HG03378 (cell line): ENCODE measurements at regions not wholly inside any gene's neighbourhood (a gene's known extent, or its start where the extent isn't known, plus 50 kb on each side); places are given as distances from the start of the nearest gene placed in this dataset.
"Not testable (repeated sequence)": the region's sequence is repeated elsewhere in the genome, so short reads cannot be mapped to it uniquely, and the experiment has no call there.

ENCODE experiments used
- ATAC-seq: cut with Tn5 transposase; IDR thresholded peaks from one replicate; pipeline ENCODE4 v1.9.1; 2021; ENCODE audit warnings: mild to moderate bottlenecking, moderate library complexity; ENCODE audit not compliant: unreplicated experiment

DNA sequence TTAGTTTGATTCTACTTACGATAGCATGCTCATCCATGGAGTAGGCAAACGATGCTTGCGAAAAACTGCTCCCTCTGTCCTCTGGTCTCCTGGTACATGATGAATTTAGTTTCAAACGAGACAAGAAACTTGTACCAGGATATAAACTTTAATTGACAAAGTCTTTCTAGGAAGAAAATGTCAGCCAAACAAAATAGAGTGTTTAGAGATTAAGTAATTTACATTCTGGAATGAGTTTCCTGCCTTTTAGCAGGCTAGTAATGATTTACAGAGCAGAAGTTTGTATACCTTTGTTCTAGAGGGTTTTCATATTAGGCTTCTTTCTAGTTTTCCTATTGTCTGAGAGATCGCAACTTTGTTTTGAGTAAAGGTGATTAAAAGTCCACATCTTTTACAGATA, 206.9 kb downstream of the RPL10L start:
- no peak for ATAC-seq

DNA sequence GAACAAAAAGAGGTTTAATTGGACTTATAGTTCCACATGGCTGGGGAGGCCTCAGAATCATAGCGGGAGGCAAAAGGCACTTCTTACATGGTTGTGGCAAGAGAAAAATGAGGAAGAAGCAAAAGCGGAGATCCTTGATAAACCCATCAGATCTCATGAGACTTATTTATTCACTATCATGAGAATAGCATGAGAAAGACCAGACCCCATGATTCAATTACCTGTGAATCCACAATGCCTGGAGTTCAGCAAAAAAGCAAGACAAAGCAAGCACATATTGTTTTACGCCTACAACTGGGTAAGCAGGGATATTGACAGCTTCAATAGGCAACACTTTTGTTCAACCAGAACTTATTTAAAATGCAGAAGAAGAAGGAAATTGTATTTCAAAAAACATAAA, 218.2 kb downstream of the RPL10L start:
- ATAC-seq: no peak

DNA sequence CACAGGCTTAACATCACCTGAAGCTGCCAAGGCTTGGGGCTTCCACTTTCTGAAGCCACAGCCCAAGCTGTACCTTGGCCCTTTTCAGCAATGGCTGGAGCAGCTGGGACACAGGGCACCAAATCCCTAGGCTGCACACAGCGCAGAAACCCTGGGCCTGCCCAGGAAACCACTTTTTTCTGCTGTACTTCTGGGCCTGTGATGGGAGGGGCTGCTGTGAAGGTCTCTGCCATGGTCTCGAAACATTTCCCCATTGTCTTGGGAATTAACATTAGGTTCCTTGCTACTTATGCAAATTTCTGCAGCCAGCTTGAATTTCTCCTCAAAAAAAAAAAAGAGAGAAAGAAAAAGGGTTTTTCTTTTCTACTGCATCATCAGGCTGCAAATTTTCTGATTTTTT, 219.1 kb downstream of the RPL10L start:
- ATAC-seq: no peak

DNA sequence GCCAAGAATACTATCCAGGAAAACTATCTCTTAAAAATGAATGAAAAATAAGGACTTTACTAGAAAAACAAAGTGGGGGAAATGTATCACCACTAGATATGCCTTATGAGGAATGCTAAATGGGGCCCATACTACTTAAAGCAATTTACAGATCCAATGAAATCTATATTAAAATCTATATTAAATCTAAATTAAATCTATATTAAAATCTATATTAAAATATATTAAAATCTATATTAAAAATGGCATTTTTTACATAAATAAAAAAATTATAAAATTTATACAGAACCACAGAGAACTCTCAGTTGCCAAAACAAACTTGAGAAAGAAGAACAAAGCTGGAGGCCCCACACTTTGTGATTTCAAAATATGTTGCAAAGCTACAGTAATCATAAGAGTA, 234.5 kb downstream of the RPL10L start:
- no peak for ATAC-seq

DNA sequence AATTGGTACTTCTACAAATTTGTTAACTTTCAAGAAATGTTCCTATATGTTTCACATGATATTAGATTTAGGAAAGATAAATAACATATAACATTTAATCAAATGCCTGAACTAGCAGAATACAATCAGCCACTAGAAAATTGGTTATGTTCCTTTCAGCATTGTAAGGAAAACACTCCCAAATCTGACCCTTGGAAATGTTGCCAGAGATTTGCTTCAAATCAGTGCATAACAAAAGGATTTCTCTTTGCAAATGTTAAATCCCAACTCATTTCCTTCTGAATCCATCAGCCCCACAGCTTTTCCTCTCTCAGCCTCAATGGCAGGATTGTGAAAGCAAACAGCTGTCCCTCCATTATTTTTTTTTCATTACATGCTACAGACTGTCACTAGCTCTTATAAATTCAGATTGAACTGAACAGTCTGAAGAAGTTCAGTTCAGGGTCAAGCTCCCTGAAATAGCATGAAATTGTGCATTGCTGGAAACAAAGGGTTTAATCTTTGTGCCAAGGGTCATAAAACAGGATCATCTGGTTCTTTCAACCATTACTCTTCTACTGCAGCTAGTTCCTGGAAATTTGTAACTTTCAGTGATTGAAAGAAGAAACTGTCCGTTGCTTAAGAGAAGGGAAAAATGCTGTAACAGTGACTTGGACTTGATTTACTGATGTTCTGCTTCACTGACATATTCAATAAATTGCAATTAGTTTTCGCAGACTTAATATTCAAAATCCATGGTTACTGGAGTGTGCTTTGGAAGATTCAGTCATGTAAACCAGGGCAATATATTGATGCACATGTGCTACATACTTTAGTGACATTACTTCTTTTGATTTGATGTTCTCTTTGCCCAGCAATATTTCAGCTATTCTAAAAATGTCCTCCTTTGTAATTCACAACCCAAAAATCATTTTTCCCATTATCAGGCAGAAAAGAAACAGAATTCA, 246.4 kb downstream of the RPL10L start:
- no peak for ATAC-seq

DNA sequence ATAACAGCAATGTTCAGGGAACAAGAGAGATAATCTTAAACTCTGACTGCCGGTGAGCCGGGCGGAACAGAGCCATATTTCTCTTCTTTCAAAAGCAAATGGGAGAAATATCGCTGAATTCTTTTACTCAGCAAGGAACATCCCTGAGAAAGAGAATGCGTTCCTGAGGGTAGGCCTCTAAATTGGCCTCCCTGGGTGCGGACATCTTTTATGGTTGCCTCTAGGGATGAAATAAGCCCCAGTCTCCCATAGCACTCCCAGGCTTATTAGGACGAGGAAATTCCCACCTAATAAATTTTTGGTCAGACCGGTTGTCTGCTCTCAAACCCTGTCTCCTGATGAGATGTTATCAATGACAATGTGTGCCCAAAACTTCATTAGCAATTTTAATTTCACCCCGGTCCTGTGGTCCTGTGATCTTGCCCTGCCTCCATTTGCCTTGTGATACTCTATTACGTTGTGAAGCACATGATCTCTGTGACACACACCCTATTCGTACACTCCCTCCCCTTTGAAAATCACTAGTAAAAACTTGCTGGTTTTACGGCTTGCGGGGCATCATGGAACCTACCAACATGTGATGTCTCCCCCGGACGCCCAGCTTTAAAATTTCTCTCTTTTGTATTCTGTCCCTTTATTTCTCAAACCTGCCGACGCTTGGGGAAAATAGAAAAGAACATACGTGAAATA, 249.4 kb downstream of the RPL10L start:
- not testable (repeated sequence) for ATAC-seq

DNA sequence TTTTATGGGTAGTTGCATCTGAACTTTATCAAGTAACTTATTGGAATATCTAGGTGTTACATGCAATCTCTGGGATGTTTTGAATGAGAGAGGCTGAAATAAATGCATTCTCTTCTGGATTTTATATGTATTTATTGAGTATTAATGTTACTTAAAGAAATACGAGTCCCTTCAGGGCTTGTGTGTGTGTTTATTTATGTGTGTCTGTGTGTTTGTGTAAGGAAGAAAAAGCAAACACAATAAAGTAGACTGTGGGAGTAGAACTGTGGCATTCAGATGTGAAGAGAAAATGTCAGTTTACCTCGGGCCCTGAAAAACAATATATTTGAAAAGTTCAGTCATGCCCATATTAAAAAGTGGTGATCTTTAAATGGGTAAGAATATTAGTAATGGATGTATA, 250.5 kb downstream of the RPL10L start:
- ATAC-seq: no peak

DNA sequence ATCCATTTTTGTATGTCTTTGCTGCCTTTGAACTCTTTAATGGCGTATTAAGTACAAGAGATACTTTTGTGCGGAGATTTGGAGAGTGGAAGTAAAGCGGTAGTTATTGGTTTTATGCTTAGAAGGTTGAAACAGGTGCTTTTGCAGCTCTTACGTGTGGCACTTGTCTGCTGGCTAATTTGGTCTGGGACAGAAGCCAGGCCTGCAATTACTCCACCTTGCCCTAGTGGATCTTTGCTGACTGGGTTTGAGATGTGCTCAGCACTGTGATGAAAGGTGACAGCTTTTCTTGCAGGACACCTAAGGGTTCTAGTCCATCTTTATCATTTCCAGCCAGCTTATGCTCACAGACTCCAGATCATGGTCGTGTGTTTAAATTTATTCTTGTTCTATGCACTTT, 252.5 kb downstream of the RPL10L start:
- no peak for ATAC-seq

DNA sequence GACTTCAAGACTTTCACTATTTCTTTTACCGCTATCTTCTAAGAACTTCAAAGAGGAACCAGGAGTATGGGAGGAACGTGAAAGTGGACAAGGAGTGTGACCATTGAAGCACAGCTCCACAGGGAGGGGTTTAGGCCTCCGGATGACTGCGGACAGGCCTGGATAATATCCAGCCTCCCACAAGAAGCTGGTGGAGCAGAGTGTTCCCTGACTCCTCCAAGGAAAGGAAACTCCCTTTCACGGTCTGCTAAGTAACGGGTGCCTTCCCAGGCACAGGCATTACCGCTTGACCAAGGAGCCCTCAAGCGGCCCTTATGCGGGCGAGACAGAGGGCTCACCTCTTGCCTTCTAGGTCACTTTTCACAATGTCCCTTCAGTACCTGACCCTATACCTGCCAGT, 267.0 kb downstream of the RPL10L start:
- no peak for ATAC-seq

DNA sequence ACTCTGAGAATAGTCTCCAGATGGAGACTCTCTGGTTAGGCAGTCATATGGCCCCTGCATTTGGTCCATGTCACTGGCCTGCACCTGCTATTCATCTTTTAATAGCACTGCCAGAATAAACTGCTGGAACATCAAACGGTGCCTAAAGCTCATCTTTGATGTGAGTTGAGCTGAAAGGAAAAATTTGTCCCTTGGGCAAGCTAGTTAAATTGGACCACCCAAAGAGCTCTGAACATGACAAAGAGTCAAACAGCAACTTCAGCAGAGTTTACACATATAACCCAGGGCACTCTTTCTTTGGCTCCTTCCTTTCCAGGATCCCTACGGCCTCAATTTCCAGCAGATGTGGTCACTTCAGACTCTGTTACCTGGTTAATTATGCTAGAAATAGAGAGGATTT, 269.9 kb downstream of the RPL10L start:
- no peak for ATAC-seq

DNA sequence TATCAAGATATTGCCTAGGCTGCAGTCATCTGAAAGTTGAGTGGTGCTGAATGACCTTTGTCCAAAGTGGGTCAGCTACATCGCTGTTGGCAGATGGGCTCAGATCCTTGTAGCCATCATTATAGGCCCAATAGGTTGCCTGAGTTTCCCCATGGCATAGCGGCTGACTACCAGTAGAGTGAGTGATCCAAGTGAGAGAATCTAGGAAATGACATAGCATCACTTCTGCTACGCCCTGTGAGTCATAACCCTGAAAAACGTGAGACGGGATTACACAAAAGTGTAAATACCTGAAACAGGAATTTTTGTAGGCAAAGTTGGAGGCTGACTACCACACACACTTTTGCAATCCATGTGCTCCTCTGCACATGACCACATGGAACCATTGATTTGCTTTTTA, 273.3 kb downstream of the RPL10L start:
- no peak for ATAC-seq

DNA sequence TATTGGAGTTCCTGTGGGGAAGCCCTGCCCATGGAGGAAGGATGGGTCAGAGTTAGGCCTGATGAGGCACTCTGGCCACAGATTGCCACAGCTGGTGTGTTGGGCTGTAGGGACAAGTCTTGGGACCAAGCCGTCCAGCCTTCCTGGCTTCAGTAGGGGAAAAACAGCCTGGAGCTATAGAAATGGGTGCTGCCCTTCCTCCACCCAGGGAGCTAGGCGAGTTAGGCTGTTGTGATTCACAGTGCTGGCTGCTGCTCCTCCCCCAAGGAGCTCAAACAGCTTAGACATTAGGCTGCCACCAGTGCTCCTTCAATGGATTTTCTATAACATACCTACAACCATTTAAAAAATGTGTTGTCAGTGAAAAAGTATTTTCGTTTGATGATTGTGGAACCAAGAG, 274.3 kb downstream of the RPL10L start:
- ATAC-seq: no peak

DNA sequence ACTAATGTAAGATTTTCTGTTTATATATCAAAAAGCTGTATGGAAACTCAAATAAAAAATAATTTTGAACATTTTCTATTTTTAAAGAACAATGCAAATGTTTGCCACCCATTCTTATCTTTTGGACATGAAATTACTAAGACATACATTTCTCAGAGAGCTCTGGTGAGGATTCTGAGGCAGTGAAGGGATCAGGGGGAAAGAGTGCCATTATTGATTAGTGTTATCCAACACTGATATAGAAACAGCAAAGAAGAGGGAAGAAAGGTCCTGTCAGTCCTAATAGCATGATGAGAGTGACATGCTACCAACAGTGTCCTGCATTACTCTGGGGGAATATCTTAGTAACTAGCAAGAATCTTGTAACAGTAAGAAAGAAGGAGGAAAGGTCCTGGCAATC, 282.2 kb downstream of the RPL10L start:
- no peak for ATAC-seq

DNA sequence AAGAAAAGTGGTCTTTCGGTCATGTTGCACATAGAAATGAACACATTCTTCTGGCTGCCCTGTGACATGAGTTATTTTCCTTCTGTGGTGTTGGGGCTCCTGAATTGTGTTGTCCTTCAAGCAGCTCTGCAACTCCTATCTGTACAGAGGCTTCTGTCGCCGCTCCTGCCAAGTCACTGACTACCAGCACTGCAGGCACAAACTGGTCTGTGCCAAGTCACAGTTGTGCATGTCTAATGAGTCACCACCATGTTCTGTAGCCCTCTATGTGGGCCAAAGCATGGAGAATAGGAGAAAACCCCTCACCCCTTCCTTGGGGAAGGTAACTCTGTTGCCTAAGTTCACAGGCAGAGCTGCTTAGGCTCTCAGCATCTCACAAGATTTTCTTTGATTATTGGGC, 283.3 kb downstream of the RPL10L start:
- no peak for ATAC-seq

DNA sequence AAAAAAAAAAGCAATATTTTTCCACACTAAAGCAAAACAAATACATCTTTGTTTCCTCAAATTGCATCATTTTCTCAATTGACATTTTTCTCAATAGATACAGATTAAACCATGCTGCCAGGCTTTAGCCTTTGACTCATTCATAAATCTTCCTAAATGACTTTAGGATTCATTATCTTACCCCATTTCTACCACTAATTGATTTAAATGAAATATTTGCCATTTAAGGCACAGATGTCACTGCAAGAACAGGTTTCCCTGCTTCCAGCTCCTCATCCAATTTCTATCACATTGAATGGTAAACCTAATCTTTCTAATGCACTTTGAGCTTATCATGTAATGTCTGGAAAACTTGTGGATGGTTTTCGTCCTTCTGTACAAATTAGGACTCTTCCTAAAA, 298.7 kb downstream of the RPL10L start:
- no peak for ATAC-seq

DNA sequence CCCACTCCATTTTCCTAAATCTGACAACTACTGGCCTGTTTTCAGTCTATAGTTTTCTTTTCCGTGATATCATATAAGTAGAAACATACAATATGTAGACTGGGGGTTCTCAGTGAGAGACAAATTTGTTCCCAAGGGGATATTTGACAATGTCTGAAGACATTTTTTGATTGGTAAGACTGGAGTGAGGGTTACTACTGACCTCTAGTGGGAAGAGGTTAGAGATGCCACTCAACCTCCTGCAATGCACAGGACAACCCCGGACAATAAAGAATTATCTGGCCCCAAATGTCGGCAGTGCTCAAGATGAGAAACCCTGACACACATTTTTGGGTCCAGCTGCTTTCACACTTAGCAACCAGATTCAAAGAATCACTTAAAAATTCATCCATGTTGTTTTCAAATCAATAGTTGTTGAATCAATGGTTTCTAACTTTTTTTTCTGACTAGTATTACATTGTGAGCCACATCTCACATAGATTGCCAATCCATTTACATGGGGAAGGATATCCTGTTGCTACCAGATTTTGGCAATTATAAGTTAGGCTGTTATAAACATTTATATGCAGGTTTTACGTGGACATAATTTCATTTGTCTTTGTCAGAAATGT, 307.1 kb downstream of the RPL10L start:
- peak; percentile 81 for ATAC-seq

DNA sequence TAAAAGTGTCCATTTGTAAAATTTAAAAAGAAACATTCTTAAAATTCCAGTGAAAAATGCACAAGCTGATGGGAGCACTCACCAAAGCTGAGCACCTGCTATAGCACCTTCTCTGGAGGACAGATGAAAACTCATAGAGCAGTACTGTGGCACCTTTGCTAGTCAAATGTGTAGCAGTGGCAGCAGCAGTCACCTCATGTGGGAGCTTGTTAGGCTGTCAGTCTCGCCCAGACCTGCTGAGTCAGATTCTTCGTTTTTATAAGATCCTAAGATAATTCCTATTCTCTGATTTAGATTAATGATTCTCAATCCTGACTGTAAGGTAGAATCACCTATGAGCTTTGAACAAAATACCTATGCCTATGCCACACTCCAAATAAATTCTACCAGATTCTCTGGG, 325.8 kb downstream of the RPL10L start:
- ATAC-seq: no peak

DNA sequence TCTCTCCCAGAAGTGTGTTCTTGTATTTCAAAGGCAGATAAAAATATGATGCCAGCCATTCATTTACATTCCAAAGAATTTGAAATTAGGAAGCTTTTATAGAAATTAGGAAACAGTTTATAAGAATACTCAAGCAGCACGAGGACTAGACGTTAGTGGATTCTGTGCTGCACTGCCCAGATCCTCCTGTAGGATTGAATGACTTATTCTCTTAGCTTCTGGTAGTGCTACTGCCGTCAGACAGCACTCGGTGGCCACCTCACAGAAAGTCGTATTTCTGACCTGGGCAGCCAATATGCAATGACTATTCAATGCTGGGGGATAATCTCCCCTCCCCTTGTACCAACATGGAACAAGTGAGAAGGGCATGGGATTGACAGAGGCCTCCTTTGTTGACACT, 326.4 kb downstream of the RPL10L start:
- ATAC-seq: no peak

DNA sequence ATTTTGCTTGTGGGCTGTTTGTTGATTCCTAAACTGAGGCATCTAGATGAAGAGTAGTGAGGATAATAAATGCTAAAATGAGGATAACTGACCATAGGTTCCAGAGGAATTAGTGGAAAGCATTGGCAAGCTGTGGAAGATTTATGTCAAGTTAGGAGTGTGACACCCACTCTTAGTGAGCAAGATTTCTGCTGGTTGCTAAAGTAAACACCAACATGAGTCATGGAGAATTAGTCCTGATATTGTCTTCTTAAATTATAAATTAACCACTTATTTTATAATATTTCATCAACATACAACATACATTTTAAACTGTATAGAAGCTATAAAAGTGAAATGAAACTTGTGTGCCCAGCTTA, 328.2 kb downstream of the RPL10L start:
- ATAC-seq: no peak

DNA sequence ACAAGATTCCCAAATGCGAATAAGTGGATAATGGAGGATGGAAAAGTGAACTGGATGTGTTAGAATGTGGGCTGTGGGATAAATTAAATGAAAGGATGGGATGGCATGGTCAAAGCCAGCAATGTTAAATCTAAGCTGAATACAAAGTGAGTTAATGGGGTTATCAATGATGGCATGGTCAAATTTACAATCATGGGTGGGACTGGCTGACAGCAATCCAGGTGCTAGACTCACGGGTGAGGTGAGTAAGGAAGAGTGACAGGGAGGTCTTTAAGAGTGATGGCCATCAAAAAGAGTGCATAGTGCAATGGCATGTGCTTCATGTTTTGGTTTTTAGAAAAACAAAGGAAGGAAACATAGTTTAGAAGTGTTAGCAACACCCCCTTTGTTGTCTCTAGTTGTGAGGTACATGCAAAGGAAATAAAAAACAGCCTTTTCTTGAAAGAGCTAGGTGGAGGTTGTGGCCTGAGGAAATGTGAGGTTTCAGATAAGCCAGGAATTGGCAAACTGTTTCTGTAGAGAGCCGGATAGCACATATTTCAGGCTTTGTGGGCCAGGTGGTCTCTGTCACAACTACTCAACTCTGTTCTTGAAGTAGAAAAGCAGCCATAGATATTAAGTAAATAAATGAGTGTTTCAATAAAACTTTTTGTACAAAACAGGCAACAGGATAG, 328.7 kb downstream of the RPL10L start:
- ATAC-seq: no peak

DNA sequence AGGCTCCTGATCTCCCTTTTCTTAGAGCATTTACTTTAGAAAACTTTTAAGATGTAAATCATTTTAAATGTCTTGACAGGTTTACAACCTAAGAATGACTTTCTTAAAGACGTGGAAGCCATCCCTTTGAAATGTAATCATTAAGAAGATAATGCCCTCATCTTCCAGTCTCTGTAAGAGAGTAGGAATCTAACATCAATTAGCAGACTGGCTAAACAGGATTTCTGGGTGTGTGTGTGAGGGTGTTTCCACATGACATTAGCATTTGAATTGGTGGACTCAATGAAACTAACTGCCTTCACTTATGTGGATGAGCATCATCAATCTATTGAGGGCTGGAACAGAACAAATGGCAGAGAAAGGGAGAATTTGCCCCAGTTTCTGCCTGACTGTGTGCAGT, 329.5 kb downstream of the RPL10L start:
- ATAC-seq: no peak
